ENCODE measurements at regions not wholly inside any gene's neighbourhood (a gene's known extent, or its start where the extent isn't known, plus 50 kb on each side); places are given as distances from the start of the nearest gene placed in this dataset.

DNA sequence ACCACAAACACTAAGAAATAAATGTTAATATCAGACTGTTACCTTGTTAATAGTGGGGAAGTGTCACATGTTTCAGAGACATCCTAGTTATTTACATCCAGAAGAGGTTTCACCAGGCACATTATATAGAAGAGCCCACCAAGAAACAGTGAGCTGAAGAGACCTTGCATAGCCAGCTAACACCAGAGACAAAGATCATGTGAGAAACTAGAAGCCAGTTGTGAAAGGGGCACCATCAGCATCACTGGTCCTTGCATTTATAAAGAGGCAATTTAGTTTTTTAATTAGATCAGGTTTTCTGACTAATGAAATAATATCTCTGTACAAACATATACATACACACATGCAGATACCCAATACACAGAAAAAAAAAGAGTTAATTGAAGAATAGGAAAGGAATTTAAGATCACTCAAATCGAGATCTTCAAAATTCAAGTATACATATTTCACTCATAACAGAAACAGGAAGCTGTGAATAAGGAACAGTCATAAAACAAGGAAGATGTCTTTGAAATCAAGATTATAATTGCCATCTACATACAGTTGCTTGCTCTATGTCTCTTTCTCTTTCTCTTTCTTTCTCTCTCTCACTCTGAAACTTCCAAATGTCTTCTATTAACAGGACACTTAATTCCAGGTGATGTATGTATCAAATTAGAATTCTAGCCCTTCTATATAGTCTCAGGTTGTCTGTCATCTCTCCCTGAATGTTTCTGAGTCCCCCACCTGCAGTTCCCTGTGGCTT is 348.7 kb downstream of the ETS1 start:
- TF ChIP-seq, protein P1, sequence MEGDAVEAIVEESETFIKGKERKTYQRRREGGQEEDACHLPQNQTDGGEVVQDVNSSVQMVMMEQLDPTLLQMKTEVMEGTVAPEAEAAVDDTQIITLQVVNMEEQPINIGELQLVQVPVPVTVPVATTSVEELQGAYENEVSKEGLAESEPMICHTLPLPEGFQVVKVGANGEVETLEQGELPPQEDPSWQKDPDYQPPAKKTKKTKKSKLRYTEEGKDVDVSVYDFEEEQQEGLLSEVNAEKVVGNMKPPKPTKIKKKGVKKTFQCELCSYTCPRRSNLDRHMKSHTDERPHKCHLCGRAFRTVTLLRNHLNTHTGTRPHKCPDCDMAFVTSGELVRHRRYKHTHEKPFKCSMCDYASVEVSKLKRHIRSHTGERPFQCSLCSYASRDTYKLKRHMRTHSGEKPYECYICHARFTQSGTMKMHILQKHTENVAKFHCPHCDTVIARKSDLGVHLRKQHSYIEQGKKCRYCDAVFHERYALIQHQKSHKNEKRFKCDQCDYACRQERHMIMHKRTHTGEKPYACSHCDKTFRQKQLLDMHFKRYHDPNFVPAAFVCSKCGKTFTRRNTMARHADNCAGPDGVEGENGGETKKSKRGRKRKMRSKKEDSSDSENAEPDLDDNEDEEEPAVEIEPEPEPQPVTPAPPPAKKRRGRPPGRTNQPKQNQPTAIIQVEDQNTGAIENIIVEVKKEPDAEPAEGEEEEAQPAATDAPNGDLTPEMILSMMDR (conservative IDR thresholded peaks at IDR 0.05 in 1 of 2, IDR thresholded peaks at IDR 0.05 in 1 of 2; ENCODE audit: extremely low read depth in 1 of 2, insufficient read depth in 1 of 2, low read depth in 1 of 2, low read length in 2 of 2), result no peak
- TF ChIP-seq EZH2 (IDR thresholded peaks at IDR 0.05; ENCODE audit: borderline replicate concordance, low read length), result no peak
